Brain microvascular endothelial cell (primary cell): ENCODE measurements at regions not wholly inside any gene's neighbourhood (a gene's known extent, or its start where the extent isn't known, plus 50 kb on each side); places are given as distances from the start of the nearest gene placed in this dataset.

Experiments used
- DNase-seq: peaks from one replicate; pipeline ENCODE4 v3.0.0-alpha.2; 2020
- H3K27ac ChIP-seq: fragments of 250-450 bp; sonication (Bioruptor Pico); 2 replicates; pipeline ENCODE4 v1.5.1; 2020; ENCODE audit warnings: mild to moderate bottlenecking, moderate library complexity
- H3K27me3 ChIP-seq: fragments of 250-450 bp; sonication (Bioruptor Pico); replicated peaks from 2 replicates; pipeline ENCODE4 v1.5.1; 2020; ENCODE audit warnings: mild to moderate bottlenecking
- H3K36me3 ChIP-seq: fragments of 250-450 bp; sonication (Bioruptor Pico); replicated peaks from 2 replicates; pipeline ENCODE4 v1.5.1; 2020; ENCODE audit warnings: mild to moderate bottlenecking
- H3K4me3 ChIP-seq: 2 replicates; pipeline ENCODE4 v1.5.1; 2011; ENCODE audit warnings: low read depth, mild to moderate bottlenecking, control low read depth, low read length, moderate library complexity
- in situ Hi-C: cut with HindIII; loops from 2 replicates; pipeline ENCODE4 v1.10.0; 2017; ENCODE audit warnings: low sequenced_read_pairs, low pct_ligation_motif_present
- TF ChIP-seq, protein P1 (sequence below): IDR thresholded peaks from 2 replicates; pipeline ENCODE4 v1.5.1; 2011; ENCODE audit warnings: low read depth, mild to moderate bottlenecking, moderate library complexity, low read length, control low read depth, inconsistent platforms; ENCODE audit errors: missing control alignments

DNA sequence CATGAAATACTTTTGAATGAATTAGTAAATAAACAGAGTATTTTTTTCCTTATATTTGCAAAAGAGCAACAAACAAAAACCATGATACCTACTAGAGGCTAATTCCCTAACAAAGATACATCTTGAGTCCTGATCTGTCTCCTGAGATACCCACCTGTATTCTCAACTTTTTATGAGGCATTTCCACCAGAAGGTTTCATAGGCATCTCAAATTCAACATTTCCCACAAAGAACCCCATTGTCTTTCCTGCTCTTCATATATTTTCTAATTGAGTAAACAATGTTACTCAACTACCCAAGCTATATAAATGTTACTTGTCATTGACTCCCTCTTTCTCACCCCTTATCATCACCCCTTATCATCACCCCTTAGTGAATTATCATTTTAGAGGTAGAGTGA is 119.4 kb upstream of the RAI14 start:
- Histone ChIP-seq H3K27ac (no peak overlapping the region), H3K36me3 (no peaks in the 10 kb centered on the region), H3K4me3 (no peak overlapping the region), H3K27me3 (no peaks in the 10 kb centered on the region)
- TF ChIP-seq, protein P1, sequence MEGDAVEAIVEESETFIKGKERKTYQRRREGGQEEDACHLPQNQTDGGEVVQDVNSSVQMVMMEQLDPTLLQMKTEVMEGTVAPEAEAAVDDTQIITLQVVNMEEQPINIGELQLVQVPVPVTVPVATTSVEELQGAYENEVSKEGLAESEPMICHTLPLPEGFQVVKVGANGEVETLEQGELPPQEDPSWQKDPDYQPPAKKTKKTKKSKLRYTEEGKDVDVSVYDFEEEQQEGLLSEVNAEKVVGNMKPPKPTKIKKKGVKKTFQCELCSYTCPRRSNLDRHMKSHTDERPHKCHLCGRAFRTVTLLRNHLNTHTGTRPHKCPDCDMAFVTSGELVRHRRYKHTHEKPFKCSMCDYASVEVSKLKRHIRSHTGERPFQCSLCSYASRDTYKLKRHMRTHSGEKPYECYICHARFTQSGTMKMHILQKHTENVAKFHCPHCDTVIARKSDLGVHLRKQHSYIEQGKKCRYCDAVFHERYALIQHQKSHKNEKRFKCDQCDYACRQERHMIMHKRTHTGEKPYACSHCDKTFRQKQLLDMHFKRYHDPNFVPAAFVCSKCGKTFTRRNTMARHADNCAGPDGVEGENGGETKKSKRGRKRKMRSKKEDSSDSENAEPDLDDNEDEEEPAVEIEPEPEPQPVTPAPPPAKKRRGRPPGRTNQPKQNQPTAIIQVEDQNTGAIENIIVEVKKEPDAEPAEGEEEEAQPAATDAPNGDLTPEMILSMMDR: no peak
- in situ Hi-C loops: no loop called here
- no peak for DNase-seq

DNA sequence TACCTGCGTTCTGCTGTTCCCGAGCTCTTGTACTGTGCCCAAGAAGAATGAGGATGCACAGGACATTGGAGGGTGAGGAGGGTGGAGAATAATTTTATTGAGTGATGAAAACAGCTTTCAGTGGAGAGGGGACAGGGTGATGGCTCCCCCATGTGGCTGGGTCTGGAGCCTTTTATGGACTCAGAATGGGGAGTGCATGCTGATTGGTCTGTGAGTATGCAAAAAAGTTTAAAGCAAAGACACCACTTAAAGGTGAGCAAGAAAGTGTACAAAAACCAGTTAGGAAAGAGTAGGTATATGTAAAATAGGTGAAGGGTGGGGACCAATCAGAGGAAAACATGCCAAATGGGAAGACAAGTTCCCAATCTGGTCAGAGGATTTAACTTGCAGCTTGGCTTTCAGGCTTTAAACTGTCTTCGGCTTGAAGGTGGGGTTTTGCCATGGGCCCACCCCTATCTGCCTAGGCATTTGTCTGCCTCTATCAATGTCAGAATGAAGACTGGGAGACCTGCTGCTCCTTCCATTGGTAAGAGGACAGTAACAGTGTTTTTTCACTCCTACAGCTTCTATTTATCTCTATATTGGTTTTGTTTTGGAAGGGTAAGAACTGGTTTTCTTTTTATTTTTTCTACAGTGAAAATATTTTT is 118.0 kb upstream of the RAI14 start:
- peak; percentile 11 for DNase-seq

GRCh38 chr5:34539183-34539582 is 116.9 kb upstream of the RAI14 start:
- Histone ChIP-seq H3K4me3 (no peak overlapping the region), H3K36me3 (no peaks in the 10 kb centered on the region), H3K27me3 (no peaks in the 10 kb centered on the region), H3K27ac (no peak overlapping the region)
- DNase-seq: no peak
- TF ChIP-seq, protein P1: no peak
- in situ Hi-C loops: no loop called here

More for the DNA sequence above, 118.0 kb upstream of the RAI14 start:
- H3K27ac ChIP-seq: no peak overlapping the region
- no peak overlapping the region for H3K4me3 ChIP-seq
- H3K27me3 ChIP-seq: no peaks in the 10 kb centered on the region
- no peaks in the 10 kb centered on the region for H3K36me3 ChIP-seq
- TF ChIP-seq, protein P1: peak; percentile 47
- in situ Hi-C loops: no loop called here

- DNase-seq: no peak
- Histone ChIP-seq H3K36me3 (no peaks in the 10 kb centered on the region), H3K27ac (no peak overlapping the region), H3K4me3 (no peak overlapping the region), H3K27me3 (no peaks in the 10 kb centered on the region)
- TF ChIP-seq, protein P1: no peak
- in situ Hi-C loops: no loop called here
Observed at GRCh38 chr5:34541067-34541466, 115.1 kb upstream of the RAI14 start.

DNA sequence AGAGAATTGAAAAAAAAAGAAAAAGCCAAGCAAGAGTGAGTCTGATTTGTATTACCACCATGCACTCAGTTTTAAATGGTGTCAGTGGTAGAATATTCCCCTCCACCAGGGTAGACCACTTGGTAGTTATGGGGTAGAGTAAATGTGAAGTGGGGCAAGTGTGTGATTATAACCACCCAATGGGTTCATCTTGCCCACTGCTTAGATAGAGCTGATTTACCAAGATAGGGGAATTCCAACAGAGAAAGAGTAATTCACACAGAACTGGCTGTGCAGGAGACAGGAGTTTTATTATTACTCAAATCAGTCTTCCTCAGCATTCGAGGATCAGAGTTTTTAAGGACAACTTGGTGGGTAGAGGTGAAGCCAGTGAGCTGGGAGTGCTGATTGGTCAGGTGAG is 113.3 kb upstream of the RAI14 start:
- in situ Hi-C loops: no loop called here
- Histone ChIP-seq H3K27me3 (no peaks in the 10 kb centered on the region), H3K27ac (no peak overlapping the region), H3K4me3 (no peak overlapping the region), H3K36me3 (no peaks in the 10 kb centered on the region)
- TF ChIP-seq, protein P1: no peak
- DNase-seq: no peak

DNA sequence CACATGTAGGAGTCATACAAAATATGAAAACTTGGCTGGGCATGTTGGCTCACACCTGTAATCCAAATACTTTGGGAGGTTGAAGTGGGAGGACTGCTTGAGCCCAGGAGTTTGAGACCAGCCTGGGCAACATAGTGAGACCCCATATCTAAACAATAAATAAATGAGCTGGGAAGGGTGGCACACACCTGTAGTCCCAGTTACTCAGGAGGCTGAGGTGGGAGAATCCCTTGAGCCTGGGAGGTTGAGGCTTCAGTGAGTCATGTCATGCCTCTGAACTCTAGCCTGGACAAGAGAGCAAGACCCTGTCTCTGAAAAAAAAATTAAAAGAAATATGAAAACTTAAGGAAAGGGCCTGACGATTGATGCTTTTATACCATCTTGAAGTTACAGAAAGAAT is 112.4 kb upstream of the RAI14 start:
- H3K27ac ChIP-seq: no peak overlapping the region
- in situ Hi-C loops: no loop called here
- TF ChIP-seq, protein P1: no peak
- no peaks in the 10 kb centered on the region for H3K27me3 ChIP-seq
- H3K4me3 ChIP-seq: no peak overlapping the region
- no peaks in the 10 kb centered on the region for H3K36me3 ChIP-seq
- DNase-seq: no peak
